Right lobe of liver (tissue), 4 donors: ENCODE measurements at regions not wholly inside any gene's neighbourhood (a gene's known extent, or its start where the extent isn't known, plus 50 kb on each side); places are given as distances from the start of the nearest gene placed in this dataset.

Experiments used
- POLR2A ChIP-seq: fragments of 450-650 bp; IDR thresholded peaks from one replicate; pipeline ENCODE4 v1.6.1; 2017; ENCODE audit warnings: antibody characterized with exemption, mild to moderate bottlenecking
- TF ChIP-seq, protein P1 (sequence below), 4 donors: fragments of 200-600 bp in 3 of 4; fragments of 450-650 bp in 1 of 4; IDR thresholded peaks; one replicate each; pipeline versions ENCODE4 v1.5.1 to v1.8.0; 2016 to 2022; ENCODE audit warnings: antibody characterized with exemption in 4 of 4, mild to moderate bottlenecking in 2 of 4
- donor health status: DM: no; HTN: no; CAD: no.
- donor health status: DM: no; HTN: no; CAD: no.
- donor health status: DM: no; HTN: yes; CAD: no.

DNA sequence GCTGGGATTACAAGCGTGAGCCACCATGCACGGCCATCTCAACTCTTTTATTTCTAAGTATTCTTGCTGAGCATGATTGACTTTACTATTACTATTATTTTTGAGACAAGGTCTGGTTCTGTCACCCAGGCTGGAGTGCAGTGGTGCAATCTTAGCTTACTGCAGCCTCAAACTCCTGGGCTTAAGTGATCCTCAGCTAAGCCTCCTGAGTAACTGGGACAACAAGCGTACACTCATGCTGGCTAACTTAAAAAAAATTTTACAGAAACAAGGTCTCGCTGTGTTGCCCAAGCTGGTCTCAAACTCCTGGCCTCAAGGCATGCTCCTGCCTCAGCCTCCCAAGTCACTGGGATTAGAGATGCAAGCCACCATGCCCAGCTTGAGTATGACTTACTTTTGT, 443.7 kb downstream of the ARHGEF28 start:
- TF ChIP-seq POLR2A, result no peak
- TF ChIP-seq, protein P1, sequence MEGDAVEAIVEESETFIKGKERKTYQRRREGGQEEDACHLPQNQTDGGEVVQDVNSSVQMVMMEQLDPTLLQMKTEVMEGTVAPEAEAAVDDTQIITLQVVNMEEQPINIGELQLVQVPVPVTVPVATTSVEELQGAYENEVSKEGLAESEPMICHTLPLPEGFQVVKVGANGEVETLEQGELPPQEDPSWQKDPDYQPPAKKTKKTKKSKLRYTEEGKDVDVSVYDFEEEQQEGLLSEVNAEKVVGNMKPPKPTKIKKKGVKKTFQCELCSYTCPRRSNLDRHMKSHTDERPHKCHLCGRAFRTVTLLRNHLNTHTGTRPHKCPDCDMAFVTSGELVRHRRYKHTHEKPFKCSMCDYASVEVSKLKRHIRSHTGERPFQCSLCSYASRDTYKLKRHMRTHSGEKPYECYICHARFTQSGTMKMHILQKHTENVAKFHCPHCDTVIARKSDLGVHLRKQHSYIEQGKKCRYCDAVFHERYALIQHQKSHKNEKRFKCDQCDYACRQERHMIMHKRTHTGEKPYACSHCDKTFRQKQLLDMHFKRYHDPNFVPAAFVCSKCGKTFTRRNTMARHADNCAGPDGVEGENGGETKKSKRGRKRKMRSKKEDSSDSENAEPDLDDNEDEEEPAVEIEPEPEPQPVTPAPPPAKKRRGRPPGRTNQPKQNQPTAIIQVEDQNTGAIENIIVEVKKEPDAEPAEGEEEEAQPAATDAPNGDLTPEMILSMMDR (IDR thresholded peaks at IDR 0.05), result no peak
